DND-41 (cell line): ENCODE measurements at regions not wholly inside any gene's neighbourhood (a gene's known extent, or its start where the extent isn't known, plus 50 kb on each side); places are given as distances from the start of the nearest gene placed in this dataset.

ENCODE experiments used
- CTCF ChIP-seq: IDR thresholded peaks from 2 replicates; pipeline ENCODE4 v1.5.1; 2012; ENCODE audit warnings: borderline replicate concordance, low read length, moderate library complexity, mild to moderate bottlenecking; ENCODE audit not compliant: poor library complexity, severe bottlenecking; ENCODE audit errors: extremely low read depth
- EZH2 ChIP-seq: IDR thresholded peaks from 3 replicates; pipeline ENCODE4 v1.6.1; 2012; ENCODE audit warnings: borderline replicate concordance, low read depth, mild to moderate bottlenecking, moderate library complexity, low read length, inconsistent platforms; ENCODE audit not compliant: severe bottlenecking

DNA sequence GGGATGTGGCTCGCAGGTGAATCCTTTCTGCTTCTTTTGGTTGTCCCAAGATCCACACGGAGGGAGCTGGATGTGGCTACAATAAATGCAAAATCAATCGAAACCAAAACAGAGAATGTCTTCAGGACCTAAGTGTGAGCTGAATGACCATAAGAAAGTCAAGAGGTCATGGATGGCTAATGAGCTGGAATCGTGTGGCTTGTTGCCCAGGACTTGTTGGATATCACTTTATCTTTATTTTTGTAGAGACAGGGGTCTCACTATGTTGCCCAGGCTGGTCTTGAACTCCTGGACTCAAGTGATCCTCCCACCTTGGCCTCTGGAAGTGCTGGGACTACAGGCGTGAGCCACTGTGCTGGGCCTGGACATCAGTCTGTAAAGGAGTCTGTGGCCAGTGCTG is 326.8 kb upstream of the N4BP1 start:
- TF ChIP-seq CTCF = no peak
- no peak for TF ChIP-seq EZH2
